HepG2 (cell line): ENCODE measurements at regions not wholly inside any gene's neighbourhood (a gene's known extent, or its start where the extent isn't known, plus 50 kb on each side); places are given as distances from the start of the nearest gene placed in this dataset.
A peak's percentile ranks its signal among the peaks of the same experiment; 100 is the strongest.

ENCODE experiments used
- ATF7-NPFF ChIP-seq: sonication (generic); formaldehyde crosslinking; IDR thresholded peaks from 2 replicates; pipeline ENCODE4 v1.8.1; 2023; ENCODE audit warnings: mild to moderate bottlenecking, low read depth, missing genetic modification reagents, moderate library complexity
- CHCHD3 ChIP-seq: sonication (generic); formaldehyde crosslinking; IDR thresholded peaks from 2 replicates; pipeline ENCODE4 v1.8.0; 2022; ENCODE audit warnings: mild to moderate bottlenecking, missing genetic modification reagents, moderate library complexity
- GATAD2A ChIP-seq: IDR thresholded peaks from 2 replicates; pipeline ENCODE4 v1.6.1; 2016
- GMEB2 ChIP-seq: IDR thresholded peaks from 2 replicates; pipeline ENCODE4 v1.6.1; 2016; ENCODE audit warnings: missing biosample characterization, missing genetic modification reagents, low read depth
- HNRNPLL ChIP-seq: fragments of 200-400 bp; formaldehyde crosslinking; IDR thresholded peaks from 2 replicates; pipeline ENCODE4 v1.6.1; 2017; ENCODE audit warnings: mild to moderate bottlenecking, low read depth, low read length; ENCODE audit not compliant: poor library complexity, severe bottlenecking
- MAF1 ChIP-seq: sonication (generic); formaldehyde crosslinking; IDR thresholded peaks from 2 replicates; pipeline ENCODE4 v1.5.0; 2020; ENCODE audit warnings: missing genetic modification reagents, borderline replicate concordance
- NR2C2 ChIP-seq: sonication (generic); formaldehyde crosslinking; IDR thresholded peaks from 2 replicates; pipeline ENCODE4 v1.4.0; 2020; ENCODE audit warnings: missing genetic modification reagents, mild to moderate bottlenecking, moderate library complexity, borderline replicate concordance
- RARA ChIP-seq: IDR thresholded peaks from 2 replicates; pipeline ENCODE4 v1.6.1; 2016; ENCODE audit warnings: missing genetic modification reagents, missing compliant biosample characterization
- RBM22 ChIP-seq: fragments of 200-400 bp; formaldehyde crosslinking; optimal IDR thresholded peaks from 2 replicates; pipeline ENCODE3; 2017; ENCODE audit warnings: mild to moderate bottlenecking, low read length, moderate library complexity
- SSRP1 ChIP-seq: IDR thresholded peaks from 2 replicates; pipeline ENCODE4 v1.6.1; 2016; ENCODE audit warnings: control low read depth
- TCF7L2 ChIP-seq: IDR thresholded peaks from 2 replicates; pipeline ENCODE4 v1.6.1; 2011; ENCODE audit warnings: mild to moderate bottlenecking, low read depth, low read length, moderate library complexity
- XRCC5 ChIP-seq: fragments of 200-400 bp; formaldehyde crosslinking; optimal IDR thresholded peaks from 2 replicates; pipeline ENCODE3; 2017; ENCODE audit warnings: mild to moderate bottlenecking, low read length
- ZMYM2 ChIP-seq: sonication (generic); formaldehyde crosslinking; IDR thresholded peaks from 2 replicates; pipeline ENCODE4 v1.8.0; 2022; ENCODE audit warnings: mild to moderate bottlenecking, missing genetic modification reagents
- ZMYM4 ChIP-seq: sonication (generic); formaldehyde crosslinking; IDR thresholded peaks from 2 replicates; pipeline ENCODE4 v1.8.1; 2023; ENCODE audit warnings: mild to moderate bottlenecking, missing genetic modification reagents
- ZNF251 ChIP-seq: sonication (generic); formaldehyde crosslinking; IDR thresholded peaks from 2 replicates; pipeline ENCODE4 v1.9.0; 2021; ENCODE audit warnings: mild to moderate bottlenecking, missing genetic modification reagents
- ZNF383 ChIP-seq: sonication (generic); formaldehyde crosslinking; IDR thresholded peaks from 2 replicates; pipeline ENCODE4 v1.4.0; 2020; ENCODE audit warnings: missing genetic modification reagents, mild to moderate bottlenecking, borderline replicate concordance
- ZNF441 ChIP-seq: sonication (generic); formaldehyde crosslinking; IDR thresholded peaks from 2 replicates; pipeline ENCODE4 v1.7.0; 2021; ENCODE audit warnings: missing genetic modification reagents, borderline replicate concordance
- ZNF510 ChIP-seq: sonication (generic); formaldehyde crosslinking; IDR thresholded peaks from 2 replicates; pipeline ENCODE4 v1.4.0; 2020; ENCODE audit warnings: low read depth, mild to moderate bottlenecking, missing genetic modification reagents
- ZSCAN22 ChIP-seq: sonication (generic); formaldehyde crosslinking; IDR thresholded peaks from 2 replicates; pipeline ENCODE4 v1.4.0; 2020; ENCODE audit warnings: mild to moderate bottlenecking, missing genetic modification reagents
- TF ChIP-seq, protein P1 (sequence below): sonication (generic); formaldehyde crosslinking; IDR thresholded peaks from 2 replicates; pipeline ENCODE4 v1.8.0; 2022; ENCODE audit warnings: missing genetic modification reagents, low read depth, mild to moderate bottlenecking, borderline replicate concordance
- TF ChIP-seq, protein P2 (sequence below): fragments of 450-650 bp; IDR thresholded peaks from 2 replicates; pipeline ENCODE4 v1.6.1; 2017; ENCODE audit warnings: mild to moderate bottlenecking
- TF ChIP-seq, protein P3 (sequence below): sonication (generic); formaldehyde crosslinking; IDR thresholded peaks from 2 replicates; pipeline ENCODE4 v1.8.0; 2022; ENCODE audit warnings: missing genetic modification reagents, mild to moderate bottlenecking, borderline replicate concordance
- TF ChIP-seq, protein P4 (sequence below): sonication (generic); formaldehyde crosslinking; IDR thresholded peaks from 2 replicates; pipeline ENCODE4 v1.5.0; 2020; ENCODE audit warnings: mild to moderate bottlenecking, missing genetic modification reagents, borderline replicate concordance

DNA sequence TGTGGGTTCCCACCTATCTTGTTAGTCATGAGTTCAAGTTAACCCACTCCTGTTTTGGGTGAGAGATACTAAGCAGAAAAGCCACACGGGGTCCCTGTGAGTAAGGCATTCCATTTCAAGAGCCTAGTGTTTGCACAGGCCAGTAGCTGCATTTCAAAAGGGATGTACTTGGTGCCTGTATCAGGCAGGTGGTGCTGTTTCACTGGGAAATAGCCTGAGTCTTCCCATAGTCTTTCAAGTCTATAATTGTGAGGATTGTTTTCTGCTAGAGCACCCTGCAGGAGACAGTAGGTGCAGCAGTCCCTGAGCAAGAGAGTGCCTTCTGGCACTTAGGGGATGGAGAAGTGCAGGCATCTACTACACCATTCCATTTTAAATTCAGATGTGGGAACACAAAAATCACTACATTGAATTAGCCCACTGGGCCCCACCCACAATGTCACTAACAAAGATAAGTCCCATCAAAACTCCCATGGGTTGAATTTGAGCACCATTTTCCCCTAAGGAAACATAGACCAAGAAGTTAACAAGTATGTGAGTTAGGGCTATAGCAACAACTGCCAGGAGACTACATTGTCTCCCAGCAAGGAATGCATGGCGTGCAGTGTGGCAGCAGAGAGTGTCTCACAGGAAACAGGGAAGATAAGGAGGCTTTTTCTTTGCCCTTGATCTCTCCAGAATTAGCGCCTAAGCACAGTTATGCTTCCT, 263.2 kb downstream of the COX7C start (continued):
- TF ChIP-seq ZMYM2 (CRISPR knock-in tag), result no peak
- no peak for TF ChIP-seq MAF1 (CRISPR knock-in tag)
- TF ChIP-seq ZNF441, result no peak
- no peak for TF ChIP-seq HNRNPLL
- TF ChIP-seq TCF7L2, result no peak
- no peak for TF ChIP-seq ATF7-NPFF (CRISPR knock-in tag)
- no peak for TF ChIP-seq NR2C2 (CRISPR knock-in tag)
- no peak for TF ChIP-seq GMEB2 (CRISPR knock-in tag)
- peak; percentile 83 for TF ChIP-seq XRCC5
- TF ChIP-seq, protein P1, sequence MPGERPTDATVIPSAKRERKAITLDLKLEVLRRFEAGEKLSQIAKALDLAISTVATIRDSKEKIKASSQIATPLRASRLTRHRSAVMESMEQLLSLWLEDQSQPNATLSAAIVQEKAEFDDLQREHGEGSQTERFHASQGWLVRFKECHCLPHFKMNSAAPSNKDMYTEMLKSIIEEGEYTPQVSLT (CRISPR knock-in tag), result no peak
- no peak for TF ChIP-seq CHCHD3 (CRISPR knock-in tag)
- TF ChIP-seq ZNF251 (CRISPR knock-in tag), result no peak
- no peak for TF ChIP-seq GATAD2A (CRISPR knock-in tag)
- TF ChIP-seq, protein P2, sequence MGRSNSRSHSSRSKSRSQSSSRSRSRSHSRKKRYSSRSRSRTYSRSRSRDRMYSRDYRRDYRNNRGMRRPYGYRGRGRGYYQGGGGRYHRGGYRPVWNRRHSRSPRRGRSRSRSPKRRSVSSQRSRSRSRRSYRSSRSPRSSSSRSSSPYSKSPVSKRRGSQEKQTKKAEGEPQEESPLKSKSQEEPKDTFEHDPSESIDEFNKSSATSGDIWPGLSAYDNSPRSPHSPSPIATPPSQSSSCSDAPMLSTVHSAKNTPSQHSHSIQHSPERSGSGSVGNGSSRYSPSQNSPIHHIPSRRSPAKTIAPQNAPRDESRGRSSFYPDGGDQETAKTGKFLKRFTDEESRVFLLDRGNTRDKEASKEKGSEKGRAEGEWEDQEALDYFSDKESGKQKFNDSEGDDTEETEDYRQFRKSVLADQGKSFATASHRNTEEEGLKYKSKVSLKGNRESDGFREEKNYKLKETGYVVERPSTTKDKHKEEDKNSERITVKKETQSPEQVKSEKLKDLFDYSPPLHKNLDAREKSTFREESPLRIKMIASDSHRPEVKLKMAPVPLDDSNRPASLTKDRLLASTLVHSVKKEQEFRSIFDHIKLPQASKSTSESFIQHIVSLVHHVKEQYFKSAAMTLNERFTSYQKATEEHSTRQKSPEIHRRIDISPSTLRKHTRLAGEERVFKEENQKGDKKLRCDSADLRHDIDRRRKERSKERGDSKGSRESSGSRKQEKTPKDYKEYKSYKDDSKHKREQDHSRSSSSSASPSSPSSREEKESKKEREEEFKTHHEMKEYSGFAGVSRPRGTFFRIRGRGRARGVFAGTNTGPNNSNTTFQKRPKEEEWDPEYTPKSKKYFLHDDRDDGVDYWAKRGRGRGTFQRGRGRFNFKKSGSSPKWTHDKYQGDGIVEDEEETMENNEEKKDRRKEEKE, result no peak
- no peak for TF ChIP-seq ZNF383 (CRISPR knock-in tag)
- TF ChIP-seq RBM22, result no peak
- TF ChIP-seq RARA (CRISPR knock-in tag), result no peak
- TF ChIP-seq ZSCAN22, result no peak
- TF ChIP-seq ZMYM4 (CRISPR knock-in tag), result 0 out of 2 replicates have a peak, but pooled peaks have one; percentile 40
- TF ChIP-seq, protein P3, sequence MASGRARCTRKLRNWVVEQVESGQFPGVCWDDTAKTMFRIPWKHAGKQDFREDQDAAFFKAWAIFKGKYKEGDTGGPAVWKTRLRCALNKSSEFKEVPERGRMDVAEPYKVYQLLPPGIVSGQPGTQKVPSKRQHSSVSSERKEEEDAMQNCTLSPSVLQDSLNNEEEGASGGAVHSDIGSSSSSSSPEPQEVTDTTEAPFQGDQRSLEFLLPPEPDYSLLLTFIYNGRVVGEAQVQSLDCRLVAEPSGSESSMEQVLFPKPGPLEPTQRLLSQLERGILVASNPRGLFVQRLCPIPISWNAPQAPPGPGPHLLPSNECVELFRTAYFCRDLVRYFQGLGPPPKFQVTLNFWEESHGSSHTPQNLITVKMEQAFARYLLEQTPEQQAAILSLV (CRISPR knock-in tag), result no peak
- no peak for TF ChIP-seq SSRP1 (CRISPR knock-in tag)
- TF ChIP-seq, protein P4, sequence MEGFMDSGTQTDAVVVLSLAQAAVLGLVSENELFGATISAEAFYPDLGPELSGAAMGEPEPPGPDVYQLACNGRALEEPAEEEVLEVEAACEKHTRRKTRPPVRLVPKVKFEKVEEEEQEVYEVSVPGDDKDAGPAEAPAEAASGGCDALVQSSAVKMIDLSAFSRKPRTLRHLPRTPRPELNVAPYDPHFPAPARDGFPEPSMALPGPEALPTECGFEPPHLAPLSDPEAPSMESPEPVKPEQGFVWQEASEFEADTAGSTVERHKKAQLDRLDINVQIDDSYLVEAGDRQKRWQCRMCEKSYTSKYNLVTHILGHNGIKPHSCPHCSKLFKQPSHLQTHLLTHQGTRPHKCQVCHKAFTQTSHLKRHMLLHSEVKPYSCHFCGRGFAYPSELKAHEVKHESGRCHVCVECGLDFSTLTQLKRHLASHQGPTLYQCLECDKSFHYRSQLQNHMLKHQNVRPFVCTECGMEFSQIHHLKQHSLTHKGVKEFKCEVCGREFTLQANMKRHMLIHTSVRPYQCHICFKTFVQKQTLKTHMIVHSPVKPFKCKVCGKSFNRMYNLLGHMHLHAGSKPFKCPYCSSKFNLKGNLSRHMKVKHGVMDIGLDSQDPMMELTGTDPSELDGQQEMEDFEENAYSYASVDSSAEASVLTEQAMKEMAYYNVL (CRISPR knock-in tag), result no peak
- TF ChIP-seq ZNF510, result no peak
